ENCODE measurements at regions not wholly inside any gene's neighbourhood (a gene's known extent, or its start where the extent isn't known, plus 50 kb on each side); places are given as distances from the start of the nearest gene placed in this dataset.

DNA sequence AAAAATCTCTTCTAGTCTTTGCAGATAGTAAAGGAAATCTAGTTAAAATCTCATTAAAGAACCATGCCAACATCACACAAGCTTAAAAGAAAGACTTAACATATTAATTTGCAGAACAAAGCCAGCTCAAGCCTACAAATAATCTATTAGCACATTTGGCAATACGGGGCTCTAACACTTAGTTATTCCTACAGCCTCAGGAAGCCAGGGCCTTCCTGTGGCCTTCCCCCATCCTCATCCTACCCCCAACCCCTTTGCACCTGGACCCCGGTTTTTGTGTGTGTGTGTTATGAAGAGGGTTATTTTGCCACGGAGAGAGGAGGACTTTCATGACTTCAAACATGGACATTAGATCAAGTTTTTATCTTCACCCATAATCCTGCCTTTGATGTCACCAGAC is 64.6 kb downstream of the FOXB2 start:
- no peak for DNase-seq (ENCODE audit: low read depth)

DNA sequence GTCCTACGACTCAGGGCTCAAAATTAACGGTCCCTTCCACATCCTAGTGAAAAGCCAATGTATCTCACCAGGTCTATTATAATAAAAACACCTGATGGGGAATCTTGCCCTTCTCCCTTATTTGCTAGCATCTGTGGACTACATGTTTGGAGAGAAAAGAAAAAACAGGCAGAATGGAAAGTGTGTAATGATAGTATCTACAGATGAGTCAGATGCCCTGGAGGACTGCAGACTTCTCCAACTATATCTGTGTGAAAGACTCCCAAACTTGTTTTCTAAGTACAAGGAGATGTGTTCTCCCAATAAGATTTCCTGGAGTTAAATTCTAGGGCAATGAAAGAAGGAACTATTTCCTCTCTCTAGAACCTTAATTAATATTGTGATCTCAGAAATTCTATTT is 66.0 kb downstream of the FOXB2 start:
- peak; percentile 26 for DNase-seq (ENCODE audit: low read depth)

DNA sequence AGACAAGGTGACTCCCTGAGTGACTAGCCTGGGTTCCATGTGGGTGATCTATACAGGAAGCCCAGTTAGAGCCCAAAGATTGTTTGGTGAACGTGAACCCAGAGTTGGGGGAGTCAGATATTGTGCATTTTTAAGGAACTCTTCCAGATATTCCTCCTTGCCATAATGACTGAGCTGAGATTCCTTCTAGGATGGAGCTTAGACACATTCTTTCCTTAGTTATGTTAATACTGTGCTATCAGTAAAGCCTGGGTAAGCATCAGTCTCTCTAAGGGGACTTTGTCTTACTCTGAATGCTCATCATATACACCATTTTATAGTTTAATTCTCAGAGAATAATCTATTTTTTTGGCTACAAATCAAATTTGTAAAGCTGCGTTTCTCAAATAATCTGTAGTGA is 68.1 kb downstream of the FOXB2 start:
- DNase-seq (ENCODE audit: low read depth) = no peak

DNA sequence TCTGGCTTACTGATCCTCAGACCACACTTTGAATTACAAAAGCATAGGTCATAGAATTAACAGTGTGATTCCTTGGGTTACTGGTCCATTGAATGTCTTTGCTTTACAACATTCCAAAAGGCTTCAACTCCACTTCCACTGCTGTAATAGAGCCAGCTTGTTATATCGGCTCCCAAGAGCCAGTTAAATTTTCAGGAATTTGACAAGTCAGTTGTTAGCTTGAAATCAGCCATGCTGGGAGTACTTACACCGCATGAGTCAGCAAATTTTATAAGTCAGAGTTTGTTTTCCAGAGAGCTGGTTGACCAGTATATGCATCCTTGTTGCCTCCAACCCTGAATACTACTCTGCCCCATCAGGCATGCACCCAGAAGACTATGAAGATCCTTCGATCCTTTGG is 73.1 kb downstream of the FOXB2 start:
- peak; percentile 3 for DNase-seq (ENCODE audit: low read depth)

DNA sequence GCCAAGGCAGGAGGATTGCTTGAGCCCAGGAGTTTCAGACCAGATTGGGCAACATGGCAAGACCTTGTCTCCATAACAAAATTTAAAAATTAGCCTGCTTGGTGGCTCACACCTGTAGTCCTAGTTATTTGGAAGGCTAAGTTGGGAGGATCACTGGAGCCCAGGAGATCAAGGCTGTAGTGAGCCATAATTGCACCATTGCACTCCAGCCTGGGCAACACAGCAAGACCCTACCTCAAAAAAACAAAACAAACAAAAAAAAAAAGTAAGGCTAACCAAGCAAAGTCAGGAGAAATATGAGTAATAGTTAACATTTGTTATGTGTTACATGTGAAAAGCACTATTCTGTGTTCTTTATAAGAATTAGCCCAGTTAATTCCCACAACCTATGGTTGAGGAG is 74.7 kb downstream of the FOXB2 start:
- DNase-seq (ENCODE audit: low read depth) = no peak

DNA sequence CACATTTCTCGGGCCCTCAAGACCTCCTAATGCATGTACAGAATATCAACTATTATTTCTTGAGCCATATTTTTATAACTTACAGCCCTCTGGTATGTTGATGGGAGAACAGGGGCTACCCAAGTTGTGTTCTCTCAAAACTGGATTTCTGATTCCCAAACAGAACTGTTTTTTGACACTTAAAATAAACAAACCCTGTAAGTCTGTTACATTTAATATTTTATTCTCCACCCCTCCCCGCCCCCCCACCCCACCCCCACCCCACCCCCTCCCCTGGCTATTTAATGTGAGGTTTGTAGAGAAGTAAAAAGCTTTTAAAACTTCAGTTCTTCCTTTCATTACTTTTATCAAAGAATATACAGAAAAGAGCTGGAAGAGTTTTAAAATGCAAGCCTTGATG is 77.9 kb downstream of the FOXB2 start:
- no peak for DNase-seq (ENCODE audit: low read depth)

DNA sequence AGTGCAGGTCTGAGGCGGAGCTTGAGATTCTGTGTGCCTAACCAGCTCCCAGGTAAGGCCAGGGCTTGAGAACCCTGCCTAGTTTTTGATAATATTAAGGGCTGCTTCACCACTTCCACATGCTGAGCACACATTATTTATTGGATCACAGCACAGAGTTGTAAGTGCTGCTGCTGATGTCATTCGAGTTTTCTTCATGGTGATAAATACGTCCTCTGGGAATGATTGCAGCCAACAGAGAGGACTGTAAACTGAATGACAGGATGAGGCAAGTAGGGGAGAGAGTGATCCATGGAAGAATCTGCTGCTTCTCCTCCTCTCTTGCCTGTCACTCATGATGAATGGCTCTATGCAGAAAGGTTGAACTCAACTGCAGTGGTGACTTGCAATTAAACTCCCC is 77.9 kb upstream of the VPS13A start:
- no peak for DNase-seq (ENCODE audit: low read depth)

GRCh38 chr9:77111408-77111807 is 65.9 kb upstream of the VPS13A start:
- DNase-seq (ENCODE audit: low read depth) = no peak

GRCh38 chr9:77125665-77126064 is 51.7 kb upstream of the VPS13A start:
- DNase-seq (ENCODE audit: low read depth) = no peak

GRCh38 chr9:77127071-77127470 is 50.3 kb upstream of the VPS13A start:
- DNase-seq (ENCODE audit: low read depth) = no peak

All from ELR (cell line).